Prostate gland (tissue), 2 donors: ENCODE measurements at regions not wholly inside any gene's neighbourhood (a gene's known extent, or its start where the extent isn't known, plus 50 kb on each side); places are given as distances from the start of the nearest gene placed in this dataset.

ENCODE experiments used
- CTCF ChIP-seq, 4 experiments: fragments of 200-600 bp in 2 of 4; fragments of 450-650 bp in 2 of 4; sonication (generic) in 2 of 4; IDR thresholded peaks; 1 replicate in 3 of 4; 2 replicates in 1 of 4; pipeline ENCODE4 v1.5.1; 2016 to 2019; ENCODE audit warnings: antibody characterized with exemption in 4 of 4, mild to moderate bottlenecking in 2 of 4, moderate library complexity in 2 of 4
- POLR2AphosphoS5 ChIP-seq: sonication (generic); formaldehyde crosslinking; IDR thresholded peaks from one replicate; pipeline ENCODE4 v1.6.1; 2017; ENCODE audit warnings: antibody characterized with exemption

DNA sequence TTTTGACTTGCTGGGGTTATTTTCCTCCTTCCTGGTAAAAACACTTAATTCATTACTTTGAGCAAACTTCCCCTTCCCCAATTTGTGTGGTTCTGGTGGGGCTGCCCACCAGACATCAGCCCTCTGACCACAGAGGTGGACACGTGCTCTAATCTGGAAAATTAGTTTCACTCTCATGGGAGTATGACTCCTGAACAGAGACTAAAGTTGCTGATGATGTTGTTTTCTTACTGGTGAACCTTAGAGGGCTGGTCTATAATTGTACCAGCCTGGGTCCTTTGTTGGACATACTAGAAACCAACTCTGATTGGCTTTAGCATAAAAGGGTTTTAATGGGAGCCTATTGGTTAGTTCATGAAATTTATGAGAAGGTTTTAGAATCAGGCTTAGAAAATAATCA lies 54.1 kb upstream of the ACYP2 start:
- TF ChIP-seq POLR2AphosphoS5, result no peak
- no peak for TF ChIP-seq CTCF (IDR thresholded peaks at IDR 0.05)
